Right lobe of liver (tissue), 4 donors: ENCODE measurements at regions not wholly inside any gene's neighbourhood (a gene's known extent, or its start where the extent isn't known, plus 50 kb on each side); places are given as distances from the start of the nearest gene placed in this dataset.

Source experiments
- POLR2A ChIP-seq: fragments of 450-650 bp; IDR thresholded peaks from one replicate; pipeline ENCODE4 v1.6.1; 2017; ENCODE audit warnings: antibody characterized with exemption, mild to moderate bottlenecking
- TF ChIP-seq, protein P1 (sequence below), 4 donors: fragments of 200-600 bp in 3 of 4; fragments of 450-650 bp in 1 of 4; IDR thresholded peaks; one replicate each; pipeline versions ENCODE4 v1.5.1 to v1.8.0; 2016 to 2022; ENCODE audit warnings: antibody characterized with exemption in 4 of 4, mild to moderate bottlenecking in 2 of 4
- donor health status: DM: no; HTN: no; CAD: no.
- donor health status: DM: no; HTN: no; CAD: no.
- donor health status: DM: no; HTN: yes; CAD: no.

DNA sequence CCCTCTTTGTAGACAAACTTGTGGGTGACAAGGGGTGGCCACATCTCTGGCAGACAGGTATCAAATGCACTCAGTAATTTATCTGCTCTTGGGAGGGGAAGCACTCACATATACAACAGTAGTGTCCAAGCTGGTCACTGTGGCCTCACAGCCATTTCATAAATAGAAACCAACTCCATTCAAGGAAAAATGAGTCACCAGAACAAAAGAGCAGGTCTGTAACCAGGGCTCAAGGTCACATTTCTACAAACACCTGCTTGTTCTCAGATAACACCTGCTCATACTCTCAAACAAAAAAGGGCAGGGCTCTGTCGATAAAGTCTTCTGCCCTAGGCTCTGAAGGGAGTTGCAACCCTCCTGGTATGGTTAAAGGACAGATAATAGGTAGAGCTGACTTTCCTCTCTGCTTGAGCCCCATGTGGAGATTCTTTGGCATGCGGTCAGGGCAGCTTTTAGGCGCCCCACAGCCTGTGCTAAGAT lies 459.0 kb downstream of the BCL11A start:
- TF ChIP-seq, protein P1, sequence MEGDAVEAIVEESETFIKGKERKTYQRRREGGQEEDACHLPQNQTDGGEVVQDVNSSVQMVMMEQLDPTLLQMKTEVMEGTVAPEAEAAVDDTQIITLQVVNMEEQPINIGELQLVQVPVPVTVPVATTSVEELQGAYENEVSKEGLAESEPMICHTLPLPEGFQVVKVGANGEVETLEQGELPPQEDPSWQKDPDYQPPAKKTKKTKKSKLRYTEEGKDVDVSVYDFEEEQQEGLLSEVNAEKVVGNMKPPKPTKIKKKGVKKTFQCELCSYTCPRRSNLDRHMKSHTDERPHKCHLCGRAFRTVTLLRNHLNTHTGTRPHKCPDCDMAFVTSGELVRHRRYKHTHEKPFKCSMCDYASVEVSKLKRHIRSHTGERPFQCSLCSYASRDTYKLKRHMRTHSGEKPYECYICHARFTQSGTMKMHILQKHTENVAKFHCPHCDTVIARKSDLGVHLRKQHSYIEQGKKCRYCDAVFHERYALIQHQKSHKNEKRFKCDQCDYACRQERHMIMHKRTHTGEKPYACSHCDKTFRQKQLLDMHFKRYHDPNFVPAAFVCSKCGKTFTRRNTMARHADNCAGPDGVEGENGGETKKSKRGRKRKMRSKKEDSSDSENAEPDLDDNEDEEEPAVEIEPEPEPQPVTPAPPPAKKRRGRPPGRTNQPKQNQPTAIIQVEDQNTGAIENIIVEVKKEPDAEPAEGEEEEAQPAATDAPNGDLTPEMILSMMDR (IDR thresholded peaks at IDR 0.05), result no peak
- no peak for TF ChIP-seq POLR2A
